ENCODE measurements at regions not wholly inside any gene's neighbourhood (a gene's known extent, or its start where the extent isn't known, plus 50 kb on each side); places are given as distances from the start of the nearest gene placed in this dataset.

- no peak for TF ChIP-seq SETDB1 (IDR thresholded peaks at IDR 0.05; ENCODE audit: low read length)
- no peak for TF ChIP-seq KLF10 (CRISPR knock-in tag; IDR thresholded peaks at IDR 0.05)
- no peak for TF ChIP-seq CBX2 (IDR thresholded peaks at IDR 0.05; ENCODE audit: insufficient read depth, low read length, poor library complexity, severe bottlenecking)
- TF ChIP-seq ETV6 (IDR thresholded peaks at IDR 0.05; ENCODE audit: borderline replicate concordance in 1 of 2, low read depth in 2 of 2, low read length in 1 of 2): no peak
- TF ChIP-seq ETV6 (CRISPR knock-in tag; IDR thresholded peaks at IDR 0.05; ENCODE audit: borderline replicate concordance): no peak
- TF ChIP-seq TARDBP (IDR thresholded peaks at IDR 0.05): no peak
- no peak for TF ChIP-seq ZNF311 (CRISPR knock-in tag; IDR thresholded peaks at IDR 0.05)
Observed at GRCh38 chr6:67775333-67775732, 859.7 kb upstream of the ADGRB3 start (continued).

- Histone ChIP-seq H3K4me1 (replicated peaks in 1 of 2; ENCODE audit: control insufficient read depth in 2 of 2, insufficient read depth in 2 of 2, low read length in 2 of 2) (no peaks in the 10 kb centered on the region), H3K9me1 (ENCODE audit: control insufficient read depth, insufficient read depth, low read length) (no peaks in the 10 kb centered on the region), H3K36me3 (ENCODE audit: control insufficient read depth, insufficient read depth, low read length) (no peaks in the 10 kb centered on the region), H3K4me2 (ENCODE audit: insufficient read depth, low read length) (no peak overlapping the region), H3K9me3 (replicated peaks; ENCODE audit: control insufficient read depth, insufficient read depth, low read depth, low read length) (no peaks in the 10 kb centered on the region), H3K4me3 (no peak overlapping the region), H3K79me2 (ENCODE audit: control insufficient read depth, insufficient read depth, low read length) (no peaks in the 10 kb centered on the region), H4K20me1 (replicated peaks; ENCODE audit: control insufficient read depth, insufficient read depth, low read length) (no peaks in the 10 kb centered on the region), H3K9ac (ENCODE audit: insufficient read depth in 1 of 2, low read depth in 2 of 2, low read length in 2 of 2) (no peak overlapping the region), H2AFZ (ENCODE audit: low read depth, low read length) (no peak overlapping the region), H3K27me3 (ENCODE audit: control insufficient read depth in 2 of 2, insufficient read depth in 2 of 2, low read length in 2 of 2) (no peaks in the 10 kb centered on the region), H3K27ac (ENCODE audit: extremely low read depth, low read depth, low read length) (no peak overlapping the region)
- intact Hi-C loops (cut with micrococcal nuclease): no loop called here
- DNase-seq (ENCODE audit: extremely low read depth in 1 of 4, low spot score in 3 of 4) (no peak), FAIRE-seq (no peak), ATAC-seq (no peak)
- BruUV-seq (replicated peaks): no TSS peak
- CTCF ChIA-PET (ENCODE audit: low intra/inter-chr PET ratio): no interaction called here
- TF ChIP-seq KLF10 (CRISPR knock-in tag; IDR thresholded peaks at IDR 0.05): no peak
- TF ChIP-seq TARDBP (IDR thresholded peaks at IDR 0.05): no peak
- POLR2A ChIA-PET: interaction anchor here (0.6 kb wide), 1 partner anchor 423 kb away, joined by 3 read pairs; no protein-coding TSS in a partner anchor
- in situ Hi-C loops (cut with MboI): no loop called here
Observed at GRCh38 chr6:67768972-67769371, 866.1 kb upstream of the ADGRB3 start.

All from K562 (cell line).